GM21515 (cell line): ENCODE measurements at regions not wholly inside any gene's neighbourhood (a gene's known extent, or its start where the extent isn't known, plus 50 kb on each side); places are given as distances from the start of the nearest gene placed in this dataset.

Experiments used
- ATAC-seq: cut with Tn5 transposase; IDR thresholded peaks from one replicate; pipeline ENCODE4 v1.9.1; 2021; ENCODE audit not compliant: unreplicated experiment

DNA sequence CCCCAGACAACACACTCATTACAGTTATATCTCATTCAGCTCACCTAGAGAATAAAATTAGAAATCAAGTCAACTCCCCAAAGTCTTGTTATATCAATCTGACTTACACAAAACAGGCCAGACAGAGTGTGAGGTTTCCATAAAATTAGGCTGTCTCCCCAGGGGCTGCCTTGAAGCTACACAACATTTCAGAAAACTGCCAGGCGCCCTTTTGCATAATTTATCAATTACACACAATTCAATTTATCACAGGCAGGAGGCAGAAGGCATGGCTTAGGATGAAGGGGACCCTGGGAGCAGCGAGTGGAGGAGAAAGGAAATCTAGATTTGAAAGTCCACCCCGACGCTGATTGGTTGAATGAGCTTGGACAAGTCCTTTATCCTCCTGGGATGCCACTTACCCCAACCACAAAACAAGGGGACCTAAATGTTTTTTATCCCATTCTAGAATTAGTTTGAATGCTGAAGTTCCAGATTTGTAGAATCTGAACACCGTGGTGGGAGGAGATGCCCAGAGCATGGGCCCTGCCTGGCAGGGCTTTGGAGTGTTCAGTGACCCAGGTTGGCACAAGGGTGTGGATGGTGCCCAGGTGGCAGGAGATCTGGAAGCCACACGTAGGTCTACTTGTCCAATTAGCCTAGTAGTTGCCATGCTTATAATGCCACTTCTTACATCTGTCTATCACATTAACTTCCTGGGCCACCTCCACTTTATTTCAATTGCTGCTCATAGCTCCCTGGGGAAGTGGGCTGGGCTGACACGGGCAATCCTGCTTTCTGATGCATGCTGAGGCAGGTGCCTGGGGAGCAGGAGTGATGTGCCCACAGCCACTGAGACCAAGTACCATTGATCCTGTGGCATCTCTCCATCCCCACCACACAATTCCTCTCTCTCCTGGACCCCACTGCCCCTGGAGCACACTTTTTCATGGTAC, 119.8 kb upstream of the TLE3 start:
- ATAC-seq, result no peak

DNA sequence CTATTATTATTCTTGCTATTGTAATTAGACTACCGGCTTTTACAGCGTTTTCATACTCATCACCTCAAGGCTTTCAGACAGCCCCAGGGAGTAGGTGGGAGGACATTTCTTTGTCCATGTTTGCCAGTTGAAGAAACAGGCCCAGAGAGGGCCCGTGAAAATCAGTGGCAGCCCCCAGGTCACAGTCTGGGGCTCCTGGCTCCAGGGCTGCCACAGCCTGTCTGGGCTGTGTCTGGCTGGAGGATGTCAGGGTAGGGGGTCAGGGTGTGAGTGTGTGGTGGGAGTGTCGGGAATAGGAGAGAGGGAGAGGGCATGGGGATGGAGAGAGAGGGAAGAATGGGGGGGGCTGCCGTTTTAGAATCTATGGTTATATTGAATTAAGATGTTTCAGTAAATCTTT, 118.2 kb upstream of the TLE3 start:
- ATAC-seq, result no peak

DNA sequence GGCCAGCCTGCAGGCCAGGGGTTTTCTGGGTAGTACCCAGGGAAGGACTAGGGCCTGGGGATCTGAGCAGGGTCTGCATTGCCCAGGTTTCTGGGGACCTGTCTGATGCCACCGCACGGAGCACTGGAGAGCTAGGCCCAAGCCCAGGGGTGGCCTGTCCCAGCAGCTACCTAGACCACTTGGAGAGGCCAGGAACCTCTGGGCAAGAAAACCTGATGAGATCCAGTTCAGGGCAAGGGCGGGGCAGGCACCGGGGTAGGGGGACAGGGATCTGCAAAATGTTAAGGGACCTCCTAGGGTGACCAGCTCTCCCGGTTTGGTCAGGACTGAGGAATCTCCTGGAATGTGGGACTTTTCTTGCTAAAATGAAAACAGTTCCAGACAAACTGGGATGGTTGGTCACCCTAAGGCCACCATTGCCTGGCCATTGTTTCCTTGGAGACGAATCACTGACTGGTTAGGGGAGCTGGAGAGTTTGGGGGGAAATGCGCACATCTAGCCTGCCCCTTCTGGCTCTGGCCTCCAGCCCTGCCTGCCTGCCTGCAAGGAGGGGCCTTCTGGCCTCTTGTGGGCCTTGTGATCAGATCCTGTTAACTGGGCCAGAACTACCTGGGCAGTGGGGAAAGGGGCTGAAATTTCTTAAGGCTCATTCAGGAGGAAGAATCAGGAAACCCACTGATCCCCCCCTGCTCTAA, 117.4 kb upstream of the TLE3 start:
- no peak for ATAC-seq

DNA sequence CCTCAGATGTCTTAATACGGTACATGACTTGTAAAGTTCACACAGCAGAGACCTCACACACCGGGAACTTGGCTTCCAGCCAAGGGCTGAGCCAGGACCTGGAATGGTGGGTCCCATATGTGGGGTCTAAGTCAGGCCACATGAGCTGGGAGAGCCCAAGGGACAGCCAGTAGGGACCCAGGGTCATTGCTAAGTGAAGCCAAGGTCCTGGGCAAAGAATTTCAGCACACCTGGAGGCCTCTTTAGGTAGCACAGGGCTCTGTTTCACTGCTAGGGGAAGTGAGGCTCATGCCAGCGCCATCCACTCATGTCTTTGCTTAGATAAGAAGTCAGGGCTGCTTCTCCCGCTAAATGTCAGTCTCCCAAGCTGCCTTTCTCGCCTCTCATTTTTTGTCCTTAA, 116.6 kb upstream of the TLE3 start:
- ATAC-seq, result no peak

DNA sequence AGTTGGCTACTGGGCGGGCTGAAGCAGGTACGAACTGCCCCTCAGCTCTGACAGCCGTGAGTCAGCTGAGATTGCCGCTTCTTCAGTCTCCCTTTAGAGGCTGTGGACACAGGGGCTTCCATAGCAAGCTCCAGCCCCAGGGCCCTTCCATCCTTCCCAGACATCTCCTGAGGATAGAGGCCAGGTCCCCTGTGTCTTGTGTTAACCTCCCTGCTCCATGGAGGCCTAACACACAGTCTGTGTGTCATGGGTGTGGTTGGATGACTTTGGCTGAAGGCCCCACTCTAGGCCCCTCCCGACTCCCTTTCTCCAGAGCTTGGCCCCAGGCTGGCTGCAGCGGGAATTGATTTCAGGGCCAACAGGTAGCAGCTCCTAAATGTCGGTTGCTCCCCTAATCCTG, 116.1 kb upstream of the TLE3 start:
- ATAC-seq, result no peak

DNA sequence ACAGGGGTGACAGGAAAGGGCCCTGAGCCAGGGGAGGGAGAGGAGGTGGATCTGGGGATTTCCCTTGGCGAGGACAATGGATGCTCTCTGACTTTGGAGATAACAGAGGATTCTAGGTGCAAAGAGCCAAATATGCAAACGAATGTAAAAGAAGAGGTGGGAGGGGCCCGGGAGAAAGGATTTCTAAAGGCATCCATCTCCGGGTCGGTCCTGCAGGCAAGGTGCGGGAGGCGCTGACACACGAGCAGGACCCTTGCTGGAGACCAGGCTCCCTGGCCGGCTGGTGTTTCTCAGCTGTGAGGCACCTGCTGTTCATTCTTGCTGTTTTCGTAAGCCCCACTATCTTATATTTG, 115.2 kb upstream of the TLE3 start:
- ATAC-seq, result no peak

DNA sequence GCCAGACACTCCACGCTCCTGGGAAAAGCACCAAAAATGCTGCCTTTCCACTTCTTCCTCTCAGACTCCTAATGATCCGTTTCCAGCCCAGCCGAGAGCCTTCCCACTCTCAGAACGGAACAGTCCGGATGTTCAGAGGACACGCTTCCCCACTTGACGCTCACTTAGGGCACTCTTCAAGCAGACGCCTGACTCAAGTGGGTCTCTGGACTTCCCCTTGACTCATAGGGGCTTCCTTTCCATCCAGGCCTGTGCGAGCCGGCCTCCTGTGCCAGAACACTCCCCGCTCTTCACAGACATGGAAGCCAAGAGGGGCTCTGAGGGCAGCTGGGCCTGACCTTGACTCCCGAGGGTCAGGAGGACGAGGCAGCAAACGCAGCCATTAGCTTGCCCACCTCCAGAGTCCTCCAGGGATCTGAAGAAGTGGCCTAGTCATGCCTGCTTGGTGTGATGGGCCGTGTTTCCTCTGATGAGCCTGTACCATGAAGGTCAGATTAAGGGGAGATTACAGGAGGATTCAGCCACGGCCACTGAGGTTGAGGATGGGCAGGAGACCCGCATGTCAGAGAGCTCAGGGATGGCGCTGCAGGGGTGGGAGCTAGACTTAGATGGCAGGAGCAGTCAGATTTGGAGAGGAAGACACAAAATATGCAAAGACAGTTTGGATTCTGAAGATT, 114.7 kb upstream of the TLE3 start:
- no peak for ATAC-seq

DNA sequence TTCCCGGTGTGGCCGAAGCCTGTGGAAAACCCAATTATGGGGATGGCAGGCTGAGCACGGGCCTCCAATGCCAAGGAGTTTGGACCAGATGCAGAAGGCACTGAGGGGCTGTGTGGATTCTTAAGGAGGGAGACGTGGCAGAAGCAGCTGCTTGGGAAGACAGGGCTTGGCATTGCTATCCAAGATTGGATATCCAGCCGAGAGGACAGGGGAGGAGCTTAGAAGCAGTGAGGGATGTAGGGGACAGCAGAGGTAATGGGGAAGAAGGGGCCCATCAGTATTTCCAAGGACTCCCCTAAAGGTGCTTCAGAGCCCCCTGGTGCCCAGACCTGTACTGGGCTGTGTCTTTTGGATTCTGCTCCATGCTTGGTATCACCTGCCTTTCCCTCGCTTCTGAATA, 112.8 kb upstream of the TLE3 start:
- ATAC-seq, result no peak

DNA sequence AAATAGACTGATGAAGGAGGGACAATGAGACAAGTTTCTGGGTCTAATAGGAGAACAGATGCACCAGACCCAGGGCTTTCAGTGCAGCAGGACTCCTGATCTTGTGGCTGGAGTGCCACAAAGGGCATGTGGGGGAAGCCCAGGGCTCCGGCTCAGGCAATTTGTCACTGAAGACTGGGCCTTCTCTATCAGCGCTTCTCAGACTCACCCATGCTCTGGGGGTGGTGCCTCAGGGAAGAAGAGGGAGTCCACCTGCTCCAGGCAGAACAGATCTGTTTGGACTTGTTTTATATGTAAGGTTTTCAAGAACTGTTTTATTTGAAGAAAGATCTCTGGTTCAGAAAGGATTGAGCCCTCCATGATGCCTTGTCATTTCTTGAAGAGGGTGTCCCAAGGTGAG, 112.4 kb upstream of the TLE3 start:
- no peak for ATAC-seq

DNA sequence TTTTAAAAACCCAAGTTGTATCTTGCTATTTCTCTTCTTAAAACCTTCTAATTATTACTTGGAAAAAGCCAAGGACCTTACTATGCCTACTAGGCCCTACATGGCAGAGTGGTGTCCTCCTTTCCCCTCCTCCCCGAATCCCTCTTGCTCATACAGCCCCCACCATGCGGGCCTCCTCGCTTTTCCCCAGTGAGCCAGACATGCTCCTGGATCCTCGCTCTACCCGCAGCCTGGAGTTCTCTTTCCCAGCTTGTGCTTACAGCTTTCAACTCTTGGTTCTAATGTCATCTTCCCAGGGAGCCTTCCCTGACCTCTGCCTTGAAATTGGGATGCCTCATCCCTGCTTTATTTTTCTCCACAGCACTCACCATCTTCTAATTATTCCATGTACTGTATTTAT, 111.8 kb upstream of the TLE3 start:
- no peak for ATAC-seq

DNA sequence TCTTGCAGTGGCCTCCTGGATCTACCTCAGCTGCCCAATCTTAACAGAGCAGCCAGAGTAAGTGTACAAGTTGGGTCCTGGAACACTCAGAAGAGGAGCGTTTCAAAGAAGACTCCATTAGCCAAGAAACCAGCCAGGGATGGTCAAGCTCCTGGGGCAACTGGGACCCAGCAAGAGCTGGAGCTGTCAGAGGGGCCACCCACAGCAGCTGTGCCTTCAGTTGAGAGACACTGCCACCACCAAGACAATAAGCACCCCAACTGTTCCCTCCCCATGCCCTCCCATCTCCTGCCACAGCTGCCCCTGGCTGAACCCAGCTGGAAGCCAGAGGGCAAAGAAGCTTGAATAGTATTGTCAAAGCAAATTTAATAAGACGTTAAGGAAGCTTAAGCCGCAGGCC, 110.6 kb upstream of the TLE3 start:
- ATAC-seq, result no peak

DNA sequence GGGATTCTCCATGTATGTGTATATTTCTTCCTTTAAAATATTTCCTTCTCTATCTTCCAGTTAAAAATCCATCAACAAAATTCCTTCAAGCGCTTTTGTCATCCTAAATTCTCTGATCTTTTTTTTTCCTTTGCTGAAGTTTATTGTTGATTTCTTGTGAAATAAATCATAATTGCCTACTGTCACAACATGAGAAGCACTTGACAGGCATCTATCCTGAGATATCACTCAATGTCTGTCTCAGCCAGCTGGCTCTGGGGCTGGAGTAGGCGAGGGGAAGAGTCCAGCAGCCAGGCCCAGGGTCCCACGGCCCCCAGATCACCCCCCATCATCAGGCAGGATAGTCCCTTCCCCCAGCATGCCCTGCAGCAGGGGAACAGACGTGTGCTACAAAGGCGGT, 109.0 kb upstream of the TLE3 start:
- no peak for ATAC-seq

DNA sequence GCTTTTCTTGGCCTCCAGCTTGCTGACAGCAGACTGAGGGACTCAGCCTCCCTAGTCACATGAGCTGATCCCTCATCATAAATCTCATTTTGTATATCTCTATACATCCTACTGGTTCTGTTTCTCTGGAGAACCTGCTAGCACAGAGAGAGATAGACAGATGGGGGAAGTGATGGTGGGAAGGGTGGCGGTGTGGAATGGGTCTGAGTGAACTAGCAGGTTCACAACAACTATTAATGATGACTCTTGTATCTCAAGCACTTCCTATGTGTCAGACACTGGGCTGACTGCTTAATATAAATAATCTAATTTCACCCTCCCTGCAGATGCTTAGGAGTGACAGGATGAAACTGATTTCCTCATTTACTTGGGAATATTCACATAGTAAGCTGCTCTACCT, 106.9 kb upstream of the TLE3 start:
- no peak for ATAC-seq

DNA sequence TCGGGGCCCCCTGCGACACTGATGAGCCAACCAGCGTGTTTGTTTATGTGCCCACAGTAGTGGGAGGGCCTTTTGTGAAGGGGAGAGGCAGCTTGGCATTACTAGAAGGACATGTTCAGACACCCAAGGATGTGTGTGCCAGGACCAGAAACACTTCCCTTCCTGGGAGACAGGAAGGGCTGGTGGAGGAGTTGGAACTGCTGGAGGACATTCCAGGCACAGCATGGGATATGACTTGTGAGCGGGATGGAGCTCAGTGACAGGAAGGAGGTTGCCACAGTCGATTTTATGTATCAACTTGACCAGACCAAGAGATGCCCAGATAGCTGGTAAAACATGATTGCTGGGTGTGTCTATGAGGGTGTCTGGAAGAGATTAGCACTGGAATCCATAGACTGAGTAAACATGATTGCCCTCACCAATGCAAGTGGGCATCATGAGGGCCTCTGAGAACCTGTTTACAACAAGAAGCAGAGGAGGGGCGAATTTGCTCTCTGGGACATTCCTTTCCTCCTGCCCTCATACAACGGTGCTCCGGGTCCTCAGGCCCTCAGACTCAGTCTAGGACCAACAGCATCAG, 106.4 kb upstream of the TLE3 start:
- ATAC-seq, result no peak

DNA sequence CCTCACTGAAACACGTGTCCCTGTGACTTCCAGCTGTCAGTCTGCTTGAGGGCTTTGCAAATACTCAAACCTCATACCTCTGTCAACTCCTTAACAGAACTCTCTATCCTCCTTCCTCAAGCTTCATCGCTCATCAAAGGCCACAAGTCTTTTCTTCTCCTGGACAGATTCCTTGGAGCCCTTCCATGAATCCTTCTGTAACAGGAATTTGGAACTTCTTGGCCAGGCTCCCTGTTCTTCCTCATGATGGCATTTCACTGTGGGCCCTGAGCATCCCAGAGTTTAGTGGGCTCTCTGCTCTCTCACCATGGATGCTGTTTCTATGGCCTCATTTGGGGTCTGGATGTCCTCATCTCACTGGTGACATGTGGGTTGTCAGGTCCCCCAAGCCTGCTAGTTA, 105.0 kb upstream of the TLE3 start:
- ATAC-seq, result no peak

DNA sequence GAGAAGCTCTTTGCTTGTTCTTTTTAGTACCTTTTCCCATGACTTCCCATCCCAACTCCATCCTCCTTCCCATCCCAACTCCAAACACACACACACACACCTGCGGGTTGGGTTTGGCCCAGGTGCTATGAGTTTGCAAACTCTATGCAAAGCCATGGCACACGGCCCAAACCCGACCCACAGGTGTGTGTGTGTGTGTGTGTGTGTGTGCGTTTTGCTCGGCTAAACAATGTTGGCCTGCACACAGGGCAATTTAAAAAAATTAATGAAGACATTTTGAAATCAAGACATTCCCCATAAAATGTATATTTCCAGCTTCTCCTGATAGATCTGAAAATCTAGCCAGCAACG, 103.7 kb upstream of the TLE3 start:
- no peak for ATAC-seq

DNA sequence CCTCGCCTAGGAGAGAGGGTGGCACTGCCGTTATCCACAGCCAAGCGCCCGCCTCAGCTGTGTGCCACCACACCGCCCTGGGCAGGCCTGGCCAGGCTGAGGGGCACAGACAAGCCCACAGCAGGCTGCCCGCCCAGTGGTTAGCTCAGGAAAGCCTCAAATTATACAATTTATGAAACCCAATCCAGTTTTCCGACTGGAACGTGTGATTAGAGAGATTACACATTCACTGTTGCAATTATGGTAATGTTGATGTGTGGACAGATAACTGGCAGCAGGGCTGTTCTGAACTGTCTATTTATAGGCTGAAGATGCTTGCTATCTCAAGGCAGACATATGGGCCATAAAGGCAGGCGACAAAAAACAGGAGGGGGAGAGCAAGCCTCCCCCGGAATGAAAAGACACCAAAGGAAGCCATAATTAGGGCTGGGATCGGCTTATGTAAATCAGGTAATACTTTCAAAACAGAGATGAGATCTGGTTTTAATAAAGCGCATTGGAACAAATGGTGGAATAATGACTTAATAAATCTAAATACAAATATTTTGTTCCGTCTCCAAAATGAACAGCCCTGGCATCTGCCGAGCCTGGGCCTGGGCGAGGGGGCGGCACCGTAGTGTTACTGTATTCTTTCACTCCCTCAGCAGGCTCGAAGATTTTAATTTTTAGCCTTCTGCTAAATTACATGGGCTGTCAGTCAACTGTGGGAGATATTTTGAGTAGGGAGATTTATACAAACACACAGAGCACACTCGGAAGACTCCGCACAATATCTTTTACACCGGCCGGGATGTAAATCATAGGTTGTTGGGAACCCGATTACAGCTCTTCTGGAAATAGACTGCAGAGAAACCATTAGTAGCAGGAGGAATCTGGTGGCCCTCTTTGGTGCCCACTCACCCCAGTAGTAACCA, 103.1 kb upstream of the TLE3 start:
- ATAC-seq, result no peak

DNA sequence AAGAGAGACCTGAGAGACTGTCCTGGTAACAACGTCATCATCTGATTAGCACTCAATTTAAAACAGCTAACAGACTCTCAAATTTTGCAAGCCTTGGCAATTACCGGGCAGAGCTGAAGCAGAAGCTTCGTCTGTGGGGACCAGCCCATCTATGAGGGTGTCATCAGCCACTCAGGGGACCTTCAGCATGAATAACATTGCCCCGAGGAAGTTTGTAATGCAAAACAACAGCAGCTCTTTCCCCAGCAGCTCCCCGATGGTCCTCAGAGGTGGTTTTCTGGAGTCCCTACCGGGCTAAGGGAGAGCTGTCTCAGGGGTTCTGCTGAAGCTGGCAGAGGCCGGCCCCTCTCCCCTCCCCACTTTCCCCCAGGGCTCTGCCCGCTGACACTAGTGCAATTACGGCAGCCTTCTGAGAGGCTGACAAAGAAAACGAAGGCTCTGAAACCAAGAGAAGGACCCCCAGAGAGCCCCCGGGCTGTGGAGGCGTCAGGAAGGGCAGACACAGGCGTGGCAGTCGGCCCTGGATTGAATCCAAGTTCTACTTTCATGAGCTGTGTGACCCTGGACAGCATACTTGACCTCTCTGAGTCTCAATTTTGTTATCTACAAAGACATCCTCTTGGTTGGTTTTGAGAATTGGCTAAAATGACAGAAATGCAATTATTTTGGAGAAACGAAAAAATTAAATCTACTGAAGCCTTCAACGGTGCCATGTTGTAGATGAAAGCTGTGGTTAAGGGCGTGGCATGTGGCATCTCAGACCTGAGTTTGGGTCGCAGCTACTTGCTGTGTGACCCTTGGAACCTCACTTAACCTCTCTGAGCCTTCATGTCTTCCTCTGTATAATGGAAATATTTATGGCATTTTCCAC, 102.1 kb upstream of the TLE3 start:
- no peak for ATAC-seq

DNA sequence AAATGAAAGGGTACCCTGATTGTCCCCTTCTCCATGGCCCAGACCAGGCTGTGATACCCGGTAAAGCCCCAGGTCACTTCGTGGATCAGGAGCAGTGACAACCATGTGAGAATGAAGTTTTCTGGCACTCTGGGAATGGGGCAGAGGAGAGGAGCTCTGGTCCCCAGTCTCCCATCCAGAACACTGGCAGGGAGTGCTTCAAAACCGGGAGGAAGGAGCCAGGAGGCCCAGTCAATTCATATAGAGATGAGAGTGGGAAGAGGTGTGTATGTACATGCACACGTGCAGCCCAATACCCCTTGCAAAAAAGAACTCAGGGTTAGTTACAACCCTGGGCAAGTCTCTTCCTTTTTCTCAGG, 101.4 kb upstream of the TLE3 start:
- ATAC-seq, result no peak
